Activated T-helper 2 cell treated with anti-CD3 and anti-CD28 coated beads, Interferon-gamma antibody, Interleukin-2, Interleukin-4, amounts not matched to agents 10 μg/mL and 5 μg/mL and 100 μg/mL, durations not matched to agents 14 hours and 24 hours and 36 hours (primary cell): ENCODE measurements at regions not wholly inside any gene's neighbourhood (a gene's known extent, or its start where the extent isn't known, plus 50 kb on each side); places are given as distances from the start of the nearest gene placed in this dataset.

Experiments used
- DNase-seq: peaks from one replicate; pipeline ENCODE4 v3.0.0; 2021; ENCODE audit warnings: low spot score
- H3K27ac Mint-ChIP-seq: one replicate; pipeline ENCODE4 v1.8.0; 2021; ENCODE audit warnings: mixed read lengths
- H3K27me3 Mint-ChIP-seq: one replicate; pipeline ENCODE4 v1.8.0; 2021; ENCODE audit warnings: low read depth, mixed read lengths
- H3K36me3 Mint-ChIP-seq: one replicate; pipeline ENCODE4 v1.8.0; 2021; ENCODE audit warnings: low read depth, mixed read lengths
- H3K4me1 Mint-ChIP-seq: one replicate; pipeline ENCODE4 v1.8.0; 2021; ENCODE audit warnings: low read depth, mixed read lengths
- H3K4me3 Mint-ChIP-seq: one replicate; pipeline ENCODE4 v1.8.0; 2021; ENCODE audit warnings: low read depth, mild to moderate bottlenecking, moderate library complexity, mixed read lengths
- H3K9me3 Mint-ChIP-seq: one replicate; pipeline ENCODE4 v1.8.0; 2021; ENCODE audit warnings: mixed read lengths
- intact Hi-C: fragments of 100-400 bp; cut with micrococcal nuclease; formaldehyde crosslinking; loops from one replicate; pipeline ENCODE4 v1.15.1; 2023

DNA sequence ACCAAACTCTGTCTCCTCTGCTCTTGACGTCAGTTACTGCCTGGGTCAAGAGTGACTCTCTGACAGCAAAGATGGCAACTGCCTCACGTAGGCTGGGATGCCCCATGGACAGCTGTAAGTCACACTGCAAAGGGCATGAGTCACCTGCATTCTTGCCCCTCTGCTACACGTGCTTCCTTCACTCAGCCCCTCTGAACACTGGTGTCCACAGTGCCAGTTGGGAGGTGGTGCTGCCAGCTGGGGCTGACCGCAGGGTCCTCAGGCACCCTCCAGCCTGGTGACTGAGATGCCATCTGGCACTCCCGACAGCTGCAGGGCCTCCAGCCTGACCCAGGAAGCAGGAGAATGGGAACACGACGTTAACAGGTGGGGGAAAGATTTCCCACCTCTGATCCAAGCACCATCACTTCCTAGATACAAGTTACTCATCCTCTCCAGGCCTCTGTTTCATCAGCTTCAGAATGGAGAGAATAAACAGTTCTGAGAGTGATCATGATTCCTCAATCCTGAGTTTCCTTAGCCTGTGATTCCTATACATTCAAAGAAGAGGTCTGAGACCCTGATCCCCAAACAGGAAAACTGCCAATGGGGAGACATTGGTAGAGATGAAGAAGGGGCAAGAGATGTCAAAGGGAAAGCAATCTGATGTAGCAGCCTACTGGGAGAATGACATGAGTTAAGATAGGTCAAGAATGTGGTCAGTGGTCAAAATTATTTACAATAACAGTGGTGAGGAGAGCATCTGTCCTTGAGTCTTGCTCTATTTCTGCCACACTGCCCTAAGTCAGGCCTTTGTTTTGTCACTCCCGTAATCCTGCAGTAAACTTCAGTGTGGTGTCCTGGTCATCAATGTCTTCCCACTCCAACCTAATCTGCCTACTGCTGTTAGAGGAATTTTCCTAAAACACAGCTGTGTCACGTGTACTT lies 86.1 kb upstream of the BCL6 start:
- no peak for DNase-seq
- peaks cover 12% of the 10 kb centered on the region for H3K36me3 Mint-ChIP-seq
- peaks cover 12% of the 10 kb centered on the region for H3K9me3 Mint-ChIP-seq
- H3K4me3 Mint-ChIP-seq, result no peak overlapping the region
- intact Hi-C loops, result no loop called here
- peaks cover 40% of the 10 kb centered on the region for H3K4me1 Mint-ChIP-seq
- no peak overlapping the region for H3K27ac Mint-ChIP-seq
- no peaks in the 10 kb centered on the region for H3K27me3 Mint-ChIP-seq

DNA sequence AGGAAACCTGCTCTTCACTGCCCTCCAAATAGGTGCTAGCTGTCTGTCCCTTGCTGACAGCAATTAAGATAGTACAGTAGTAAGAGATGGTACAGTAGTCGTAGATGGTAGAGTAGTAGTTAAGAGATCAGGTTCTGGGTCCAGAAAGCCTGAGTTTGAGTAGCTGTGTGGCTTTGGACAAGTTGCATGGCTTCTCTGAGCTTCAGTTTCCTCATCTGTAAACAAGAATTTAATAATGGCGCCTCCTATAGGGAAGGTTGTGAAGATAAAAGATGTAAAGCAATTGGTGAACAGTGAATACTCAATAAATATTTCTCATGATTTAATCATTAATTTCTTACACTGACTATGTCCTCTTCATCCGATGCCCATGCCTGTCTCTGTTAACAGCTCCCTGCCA lies 86.9 kb upstream of the BCL6 start:
- H3K4me1 Mint-ChIP-seq, result peaks cover 40% of the 10 kb centered on the region
- H3K9me3 Mint-ChIP-seq, result peaks cover 12% of the 10 kb centered on the region
- H3K27ac Mint-ChIP-seq, result no peak overlapping the region
- no peak overlapping the region for H3K4me3 Mint-ChIP-seq
- peaks cover 12% of the 10 kb centered on the region for H3K36me3 Mint-ChIP-seq
- no peaks in the 10 kb centered on the region for H3K27me3 Mint-ChIP-seq
- intact Hi-C loops, result no loop called here
- DNase-seq, result no peak

DNA sequence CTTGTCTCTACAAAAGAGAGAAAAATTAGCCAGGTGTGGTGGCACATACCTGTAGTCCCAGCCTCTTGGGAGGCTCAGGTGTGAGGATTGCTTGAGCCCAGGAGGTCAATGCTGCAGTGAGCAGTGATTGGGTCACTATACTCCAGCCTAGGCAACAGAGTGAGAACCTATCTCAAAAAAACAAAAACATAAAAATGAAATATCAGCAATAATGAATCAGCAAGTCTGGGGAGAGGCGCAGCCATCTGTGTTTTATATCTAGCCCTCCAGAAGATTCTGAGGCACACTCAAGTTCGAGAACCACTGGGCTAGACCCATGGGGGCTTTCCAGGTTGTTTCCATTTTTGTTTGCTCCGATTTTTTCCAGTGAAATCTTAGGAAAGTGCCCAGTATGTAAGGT lies 88.1 kb upstream of the BCL6 start:
- H3K27ac Mint-ChIP-seq, result no peak overlapping the region
- H3K4me3 Mint-ChIP-seq, result no peak overlapping the region

DNA sequence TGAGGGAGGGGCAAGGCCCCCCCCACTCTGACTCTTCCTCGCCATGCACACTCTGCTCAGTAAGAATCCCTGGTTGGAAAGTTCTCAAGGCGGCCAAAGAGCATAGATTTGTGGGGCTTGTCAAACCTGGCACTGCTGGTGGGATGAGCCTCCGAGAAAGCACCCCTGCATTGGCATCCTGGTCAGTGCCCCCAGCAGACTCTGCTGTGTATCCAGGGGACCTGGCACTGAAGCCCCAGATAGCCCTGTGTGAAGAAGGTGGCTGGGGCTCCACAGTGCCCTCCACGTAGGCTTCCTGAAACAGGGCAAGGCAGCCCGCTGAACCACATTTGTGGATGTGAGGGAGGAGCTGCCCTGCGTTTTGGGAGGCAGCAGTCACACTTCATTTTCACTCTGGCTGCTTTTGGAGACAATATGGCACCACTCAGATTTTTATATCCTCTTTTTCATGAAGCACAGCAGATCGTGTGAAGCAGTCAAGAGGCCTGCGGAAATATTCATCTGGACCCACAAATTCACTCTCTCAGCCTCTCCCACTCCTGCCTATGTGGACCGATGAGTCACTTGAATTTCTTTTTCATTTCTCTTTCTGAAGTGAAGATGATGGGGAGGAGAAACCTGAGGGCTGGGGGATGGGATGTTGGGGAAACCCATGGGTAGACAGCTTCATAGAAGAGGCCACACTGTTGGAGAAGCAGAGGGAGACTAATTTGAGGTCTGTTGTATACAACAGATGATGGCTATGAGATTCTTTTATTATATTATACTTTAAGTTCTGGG lies 88.7 kb upstream of the BCL6 start:
- Mint-ChIP-seq H3K4me3 (no peak overlapping the region), H3K27me3 (no peaks in the 10 kb centered on the region), H3K9me3 (peaks cover 12% of the 10 kb centered on the region), H3K27ac (no peak overlapping the region), H3K36me3 (peaks cover 12% of the 10 kb centered on the region), H3K4me1 (peaks cover 32% of the 10 kb centered on the region)
- intact Hi-C loops, result loop anchor here (2.0 kb wide), 1 partner anchor 31 kb away; no protein-coding TSS in a partner anchor
- no peak for DNase-seq

More for the DNA sequence above, 88.1 kb upstream of the BCL6 start:
- intact Hi-C loops, result no loop called here
- Mint-ChIP-seq H3K4me1 (peaks cover 38% of the 10 kb centered on the region), H3K36me3 (peaks cover 12% of the 10 kb centered on the region), H3K9me3 (peaks cover 12% of the 10 kb centered on the region), H3K27me3 (no peaks in the 10 kb centered on the region)
- DNase-seq, result no peak

DNA sequence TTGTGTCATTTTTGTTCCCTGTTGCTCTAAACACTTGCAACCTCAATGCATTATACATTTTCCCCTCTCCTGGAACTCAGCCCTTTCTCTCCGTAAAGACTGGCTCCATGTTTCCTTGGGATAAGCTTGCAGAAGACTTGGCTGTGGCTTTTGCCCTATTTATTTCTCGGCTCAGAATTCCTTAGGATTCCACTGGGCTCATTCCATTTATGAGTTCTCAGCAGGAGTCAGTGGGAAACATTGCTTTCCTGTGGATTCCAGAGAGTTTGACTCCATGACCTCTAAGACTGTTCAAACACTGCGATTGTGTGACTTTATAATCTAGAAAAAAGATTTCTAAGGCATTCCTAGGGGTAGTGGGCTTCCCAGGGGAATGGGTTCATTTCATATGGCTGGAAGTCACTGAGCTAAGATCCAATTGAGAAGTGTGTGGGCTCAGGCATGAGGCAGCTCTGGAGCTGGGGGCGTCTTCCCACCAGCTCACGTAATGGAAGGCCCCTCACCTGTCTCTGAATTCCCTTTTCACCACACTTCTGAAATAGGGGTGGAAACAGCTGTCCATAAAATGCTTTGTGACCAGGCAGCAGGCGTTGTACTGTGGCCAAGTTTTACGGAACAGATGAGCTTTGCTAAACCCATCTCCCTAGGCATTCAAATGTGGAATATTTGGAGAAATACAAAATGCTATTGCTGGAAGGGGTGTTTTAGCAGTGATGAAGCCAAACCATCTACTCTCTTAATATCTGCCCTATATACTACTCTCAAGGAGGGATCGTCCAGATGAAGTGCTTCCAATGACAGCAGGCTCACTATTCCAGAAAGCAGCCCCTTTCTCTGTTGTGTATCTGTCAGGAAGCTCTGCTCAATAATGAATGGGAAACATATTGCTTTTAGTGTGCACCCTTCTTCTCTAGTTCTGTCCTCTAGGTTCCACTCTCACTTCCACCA lies 91.8 kb upstream of the BCL6 start:
- Mint-ChIP-seq H3K27me3 (no peaks in the 10 kb centered on the region), H3K4me1 (peaks cover 27% of the 10 kb centered on the region), H3K36me3 (peaks cover 12% of the 10 kb centered on the region), H3K9me3 (peaks cover 12% of the 10 kb centered on the region), H3K27ac (no peak overlapping the region), H3K4me3 (no peak overlapping the region)
- no peak for DNase-seq
- intact Hi-C loops, result no loop called here

DNA sequence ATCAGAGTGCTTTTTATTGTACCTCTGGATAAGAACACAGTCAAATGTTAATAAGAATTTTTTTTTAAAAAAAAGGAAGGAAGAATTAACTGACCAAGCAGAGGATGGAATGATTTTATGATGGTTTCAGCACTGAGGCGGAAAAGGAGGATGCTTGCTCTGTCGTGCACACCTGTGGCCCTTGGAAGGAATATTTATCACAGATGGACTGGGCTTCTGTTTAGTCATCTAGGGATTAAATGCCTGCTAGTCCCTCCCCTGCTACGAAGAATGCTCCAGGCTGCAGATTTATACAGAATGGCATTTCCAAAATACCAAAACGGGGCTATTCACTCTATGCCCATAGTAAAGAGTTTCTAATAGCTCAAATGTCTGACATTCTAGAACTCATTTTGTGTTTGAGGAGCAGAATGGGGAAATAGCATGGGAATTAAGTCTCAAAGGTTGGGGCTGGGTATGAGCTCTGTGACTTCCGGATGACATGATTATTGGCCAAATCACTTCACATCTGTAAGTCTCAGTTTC lies 92.8 kb upstream of the BCL6 start:
- intact Hi-C loops, result no loop called here
- no peak overlapping the region for H3K27ac Mint-ChIP-seq
- no peaks in the 10 kb centered on the region for H3K27me3 Mint-ChIP-seq
- no peak overlapping the region for H3K4me3 Mint-ChIP-seq
- no peak for DNase-seq
- H3K36me3 Mint-ChIP-seq, result peaks cover 12% of the 10 kb centered on the region
- H3K4me1 Mint-ChIP-seq, result peaks cover 22% of the 10 kb centered on the region
- peaks cover 12% of the 10 kb centered on the region for H3K9me3 Mint-ChIP-seq

DNA sequence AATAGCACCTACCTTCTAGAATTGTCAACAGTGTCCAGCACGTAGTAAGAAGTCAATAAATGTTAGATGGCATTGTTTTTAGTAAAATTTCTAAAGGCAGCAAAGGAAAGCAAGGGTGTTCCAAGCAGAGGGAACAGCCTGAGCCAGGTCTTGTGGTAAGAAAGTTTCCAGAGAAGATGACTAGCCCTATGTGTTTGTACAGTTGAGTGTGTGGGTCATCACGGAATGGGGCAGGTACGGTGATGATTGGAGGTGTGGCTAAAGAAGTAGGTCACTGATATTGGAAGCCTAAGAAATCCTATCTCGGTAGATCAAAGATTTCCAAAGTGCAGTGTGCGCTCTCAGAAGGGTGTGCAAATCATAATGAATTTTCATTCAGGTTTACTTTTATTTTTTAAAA lies 94.2 kb upstream of the BCL6 start:
- Mint-ChIP-seq H3K9me3 (peaks cover 12% of the 10 kb centered on the region), H3K4me3 (no peak overlapping the region), H3K27me3 (no peaks in the 10 kb centered on the region), H3K27ac (no peak overlapping the region), H3K36me3 (peaks cover 12% of the 10 kb centered on the region), H3K4me1 (peaks cover 18% of the 10 kb centered on the region)
- no peak for DNase-seq
- intact Hi-C loops, result no loop called here

DNA sequence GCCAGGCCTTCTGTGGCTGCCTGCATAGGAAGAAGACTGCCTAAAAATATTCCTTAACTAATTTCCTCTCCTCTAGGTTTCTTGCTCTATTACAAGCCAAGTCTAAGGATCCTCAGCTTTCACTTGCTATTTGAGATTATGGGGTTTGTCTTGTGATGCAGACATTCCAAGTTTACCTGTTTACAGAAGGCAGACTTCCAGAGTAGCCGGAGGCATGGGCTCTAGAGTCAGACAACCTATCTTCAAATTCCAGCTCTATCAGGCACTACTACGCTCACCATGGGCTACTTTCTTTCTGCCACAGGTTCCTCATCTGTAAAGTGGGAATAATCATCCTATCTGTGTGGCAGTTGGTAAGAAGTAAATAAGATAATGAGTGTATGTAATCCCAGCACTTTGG lies 95.6 kb upstream of the BCL6 start:
- intact Hi-C loops, result no loop called here
- H3K27ac Mint-ChIP-seq, result no peak overlapping the region
- DNase-seq, result no peak
- no peaks in the 10 kb centered on the region for H3K27me3 Mint-ChIP-seq
- H3K9me3 Mint-ChIP-seq, result no peaks in the 10 kb centered on the region
- H3K4me3 Mint-ChIP-seq, result no peak overlapping the region
- peaks cover 11% of the 10 kb centered on the region for H3K4me1 Mint-ChIP-seq
- H3K36me3 Mint-ChIP-seq, result no peaks in the 10 kb centered on the region

DNA sequence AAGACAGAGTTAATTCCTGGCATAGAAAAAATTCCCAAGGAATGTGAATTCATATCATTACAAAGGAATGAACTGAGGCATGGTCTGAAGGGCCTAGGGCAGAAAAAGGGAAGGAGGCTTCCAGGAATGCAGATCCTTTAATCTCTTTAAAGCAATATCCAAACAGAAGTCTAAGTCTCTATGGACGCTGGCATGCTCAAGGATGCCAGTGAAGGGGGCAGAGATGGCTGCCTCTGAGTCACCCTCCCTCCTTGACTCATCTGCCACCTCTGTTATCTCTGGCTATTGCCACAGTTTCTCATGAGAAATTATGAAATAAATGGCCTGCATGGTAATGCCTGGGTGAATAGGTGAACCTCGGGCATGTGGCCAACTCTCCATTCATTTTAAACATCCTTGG lies 96.3 kb upstream of the BCL6 start:
- no peak overlapping the region for H3K27ac Mint-ChIP-seq
- intact Hi-C loops, result no loop called here
- H3K27me3 Mint-ChIP-seq, result no peaks in the 10 kb centered on the region
- peaks cover 10% of the 10 kb centered on the region for H3K4me1 Mint-ChIP-seq
- H3K4me3 Mint-ChIP-seq, result no peak overlapping the region
- no peaks in the 10 kb centered on the region for H3K9me3 Mint-ChIP-seq
- H3K36me3 Mint-ChIP-seq, result no peaks in the 10 kb centered on the region
- DNase-seq, result no peak

DNA sequence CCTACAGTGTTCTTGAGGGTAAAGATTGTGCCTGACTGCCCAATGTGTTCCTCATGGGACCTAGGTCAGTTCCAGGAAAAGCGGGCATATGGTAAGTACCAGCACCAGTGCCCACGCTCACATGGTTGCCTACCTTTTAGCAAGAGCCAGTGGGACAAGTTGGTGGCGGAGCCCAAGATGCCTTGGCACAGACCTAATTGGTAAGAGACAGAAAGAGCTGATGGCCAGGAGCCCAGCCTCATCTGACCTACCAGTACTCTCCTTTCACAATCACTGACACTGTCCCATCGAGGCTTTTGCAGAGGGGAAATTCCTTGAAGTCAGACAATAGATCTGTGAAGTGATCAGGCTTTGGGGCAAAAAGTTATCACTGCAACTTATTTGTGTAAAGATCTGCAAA lies 98.4 kb upstream of the BCL6 start:
- no peak overlapping the region for H3K27ac Mint-ChIP-seq
- no peak for DNase-seq
- H3K36me3 Mint-ChIP-seq, result no peaks in the 10 kb centered on the region
- no peaks in the 10 kb centered on the region for H3K9me3 Mint-ChIP-seq
- no peaks in the 10 kb centered on the region for H3K27me3 Mint-ChIP-seq
- no peak overlapping the region for H3K4me3 Mint-ChIP-seq
- peaks cover 10% of the 10 kb centered on the region for H3K4me1 Mint-ChIP-seq
- intact Hi-C loops, result no loop called here

DNA sequence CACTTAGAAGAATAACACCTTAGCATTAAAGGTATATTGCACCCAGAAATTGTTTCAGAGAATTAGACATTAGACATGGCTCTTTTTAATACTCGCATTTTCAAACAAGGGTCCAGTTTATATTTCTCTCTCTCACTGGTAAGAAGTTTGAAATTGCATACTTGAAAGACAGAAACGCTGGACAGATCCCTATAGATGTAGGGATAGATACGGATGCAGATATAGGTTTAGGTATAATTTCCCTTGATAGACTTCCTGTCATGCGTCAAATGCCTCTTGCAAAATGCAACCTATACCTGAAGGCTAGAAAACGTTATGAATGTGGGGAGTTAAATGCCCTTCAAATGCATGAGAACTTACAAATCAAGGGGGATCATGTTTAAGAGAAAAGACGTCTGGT lies 99.4 kb upstream of the BCL6 start:
- DNase-seq, result no peak
- Mint-ChIP-seq H3K4me3 (no peak overlapping the region), H3K27ac (no peak overlapping the region), H3K36me3 (no peaks in the 10 kb centered on the region), H3K4me1 (peaks cover 6% of the 10 kb centered on the region), H3K27me3 (no peaks in the 10 kb centered on the region), H3K9me3 (no peaks in the 10 kb centered on the region)
- intact Hi-C loops, result no loop called here

DNA sequence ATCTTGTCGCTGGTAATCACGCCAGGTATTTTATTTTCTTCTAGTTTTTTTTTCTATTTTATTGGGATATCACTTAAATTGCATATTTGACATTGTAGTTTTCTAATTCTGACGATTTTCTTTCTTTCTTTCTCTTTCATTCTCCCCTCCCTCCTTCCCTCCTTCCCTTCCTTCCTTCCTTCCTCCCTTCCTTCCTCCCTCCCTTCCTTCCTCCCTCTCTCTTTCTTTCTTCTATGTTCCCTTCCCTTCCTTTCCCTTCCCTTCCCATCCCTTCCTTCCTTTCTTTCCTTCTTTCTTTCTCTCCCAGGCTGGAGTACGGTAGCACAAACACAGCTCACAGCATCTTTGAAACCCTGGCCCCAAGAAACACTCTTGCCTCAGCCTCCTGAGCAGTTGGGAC lies 100.6 kb upstream of the BCL6 start:
- no peak overlapping the region for H3K4me3 Mint-ChIP-seq
- H3K4me1 Mint-ChIP-seq, result peaks cover 6% of the 10 kb centered on the region
- no peaks in the 10 kb centered on the region for H3K27me3 Mint-ChIP-seq
- DNase-seq, result no peak
- no peak overlapping the region for H3K27ac Mint-ChIP-seq
- H3K36me3 Mint-ChIP-seq, result no peaks in the 10 kb centered on the region
- intact Hi-C loops, result no loop called here
- peaks cover 6% of the 10 kb centered on the region for H3K9me3 Mint-ChIP-seq
